SIG-M5 (cell line): ENCODE measurements at regions not wholly inside any gene's neighbourhood (a gene's known extent, or its start where the extent isn't known, plus 50 kb on each side); places are given as distances from the start of the nearest gene placed in this dataset.

Experiments
- DNase-seq: peaks from one replicate; lab custom pipeline; 2025; lab: John Stamatoyannopoulos, UW

- no peak for DNase-seq
Observed at GRCh38 chr2:238654479-238655197, 193.2 kb upstream of the TWIST2 start.

- DNase-seq = no peak
Observed at GRCh38 chr2:238655198-238655860, 192.6 kb upstream of the TWIST2 start.

- DNase-seq = no peak
Observed at GRCh38 chr2:238655974-238656722, 191.7 kb upstream of the TWIST2 start.

- no peak for DNase-seq
Observed at GRCh38 chr2:238657132-238658053, 190.5 kb upstream of the TWIST2 start.

GRCh38 chr2:238658054-238658407 lies 189.9 kb upstream of the TWIST2 start:
- DNase-seq = no peak

GRCh38 chr2:238658820-238659219 lies 189.1 kb upstream of the TWIST2 start:
- no peak for DNase-seq

GRCh38 chr2:238659231-238659630 lies 188.7 kb upstream of the TWIST2 start:
- no peak for DNase-seq

- no peak for DNase-seq
Observed at GRCh38 chr2:238663586-238663985, 184.3 kb upstream of the TWIST2 start.

GRCh38 chr2:238665919-238666318 lies 182.0 kb upstream of the TWIST2 start:
- no peak for DNase-seq

- no peak for DNase-seq
Observed at GRCh38 chr2:238666543-238666942, 181.3 kb upstream of the TWIST2 start.

- DNase-seq = no peak
Observed at GRCh38 chr2:238667008-238667407, 180.9 kb upstream of the TWIST2 start.

GRCh38 chr2:238667639-238668038 lies 180.2 kb upstream of the TWIST2 start:
- DNase-seq = no peak

- no peak for DNase-seq
Observed at GRCh38 chr2:238668426-238668825, 179.5 kb upstream of the TWIST2 start.

- no peak for DNase-seq
Observed at GRCh38 chr2:238669046-238669445, 178.8 kb upstream of the TWIST2 start.

GRCh38 chr2:238669581-238670080 lies 178.3 kb upstream of the TWIST2 start:
- no peak for DNase-seq

GRCh38 chr2:238670111-238670585 lies 177.7 kb upstream of the TWIST2 start:
- no peak for DNase-seq

- no peak for DNase-seq
Observed at GRCh38 chr2:238682536-238682935, 165.3 kb upstream of the TWIST2 start.

GRCh38 chr2:238684362-238685326 lies 163.2 kb upstream of the TWIST2 start:
- no peak for DNase-seq

- DNase-seq = no peak
Observed at GRCh38 chr2:238685327-238685709, 162.6 kb upstream of the TWIST2 start.

GRCh38 chr2:238685713-238686112 lies 162.2 kb upstream of the TWIST2 start:
- no peak for DNase-seq

- no peak for DNase-seq
Observed at GRCh38 chr2:238686223-238686622, 161.7 kb upstream of the TWIST2 start.
